Muscle of leg (tissue), 3 donors: ENCODE measurements at regions not wholly inside any gene's neighbourhood (a gene's known extent, or its start where the extent isn't known, plus 50 kb on each side); places are given as distances from the start of the nearest gene placed in this dataset.
A peak's percentile ranks its signal among the peaks of the same experiment; 100 is the strongest.

Source experiments
- DNase-seq: peaks from one replicate; pipeline ENCODE4 v3.0.0; 2013
- H3K27ac ChIP-seq: one replicate; pipeline ENCODE4 v1.5.1; 2013; ENCODE audit warnings: mild to moderate bottlenecking, low read length, control low read depth
- H3K27me3 ChIP-seq: one replicate; pipeline ENCODE4 v1.6.1; 2013; ENCODE audit warnings: low read length; ENCODE audit not compliant: control insufficient read depth, insufficient read depth
- H3K36me3 ChIP-seq: one replicate; pipeline ENCODE4 v1.6.1; 2013; ENCODE audit warnings: low read length; ENCODE audit not compliant: control insufficient read depth, insufficient read depth
- H3K4me1 ChIP-seq: one replicate; pipeline ENCODE4 v1.6.1; 2013; ENCODE audit warnings: low read length; ENCODE audit not compliant: control insufficient read depth, insufficient read depth
- H3K4me3 ChIP-seq: one replicate; pipeline ENCODE4 v1.5.1; 2013; ENCODE audit warnings: low read length, control low read depth
- H3K9me3 ChIP-seq: replicated peaks from 2 replicates; pipeline ENCODE4 v1.6.1; 2013; ENCODE audit warnings: low read depth, low read length; ENCODE audit not compliant: control insufficient read depth
- WGBS: methylation state at CpG from one replicate; pipeline ENCODE4 v1.1.5; 2013; ENCODE audit warnings: missing lambda C conversion rate; ENCODE audit not compliant: insufficient coverage; 5-methylcytosine and 5-hydroxymethylcytosine counted together

DNA sequence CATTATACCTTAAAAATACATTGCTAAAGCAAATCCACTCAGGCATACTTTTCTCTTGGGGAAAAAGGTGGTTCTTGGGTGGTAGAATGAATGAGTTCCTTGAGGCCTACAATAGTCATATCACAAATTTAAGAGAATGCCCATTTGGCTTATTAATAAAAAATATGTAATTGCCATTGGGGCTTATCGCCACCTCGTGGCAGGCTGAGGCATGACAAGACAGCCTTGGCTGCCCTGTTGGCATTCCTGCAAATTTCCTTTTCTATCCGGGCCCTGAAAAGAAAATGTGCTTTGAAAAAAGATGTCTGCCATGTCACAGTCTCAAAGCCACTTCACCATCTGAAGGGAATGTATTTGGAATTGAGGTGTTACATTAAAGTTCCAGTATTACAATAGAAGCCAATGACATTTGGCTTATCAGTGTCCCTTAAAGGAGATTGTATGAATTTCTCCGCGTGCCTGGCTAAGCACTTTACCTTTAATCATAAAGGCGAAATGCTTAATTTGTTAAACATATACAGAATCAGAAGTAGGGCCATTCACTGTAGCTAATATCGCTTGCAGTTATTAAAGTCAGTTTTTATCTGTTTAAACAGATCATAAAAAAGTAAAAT is 188.3 kb upstream of the ZFP64 start:
- H3K27me3 ChIP-seq, result no peaks in the 10 kb centered on the region
- no CpG with 5 or more reads among the region's 7 CpGs for WGBS
- no peaks in the 10 kb centered on the region for H3K4me1 ChIP-seq
- peak; percentile 32 for DNase-seq
- H3K9me3 ChIP-seq, result peaks cover 4% of the 10 kb centered on the region
- no peak overlapping the region for H3K27ac ChIP-seq
- no peaks in the 10 kb centered on the region for H3K36me3 ChIP-seq
- no peak overlapping the region for H3K4me3 ChIP-seq

DNA sequence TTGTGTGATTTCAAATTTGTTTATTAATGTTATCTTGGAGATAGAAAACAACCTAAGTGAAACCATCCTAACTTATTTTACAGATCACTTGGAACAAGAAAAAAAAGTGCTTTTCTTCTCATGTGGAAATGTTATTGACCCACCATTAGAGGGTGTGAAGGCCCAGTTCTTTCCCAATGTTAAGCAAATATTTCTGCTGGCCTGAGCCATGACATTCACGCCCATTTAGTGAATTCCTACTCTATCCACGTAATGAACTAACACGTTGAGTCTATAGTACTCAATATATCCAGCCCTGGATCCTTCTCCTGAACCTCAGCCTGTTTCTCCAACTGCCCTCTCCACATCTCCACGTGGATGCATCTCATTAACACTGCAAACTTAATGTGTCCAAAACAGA is 180.6 kb upstream of the ZFP64 start:
- Histone ChIP-seq H3K4me1 (no peaks in the 10 kb centered on the region), H3K36me3 (no peaks in the 10 kb centered on the region), H3K4me3 (no peak overlapping the region), H3K9me3 (no peaks in the 10 kb centered on the region), H3K27me3 (no peaks in the 10 kb centered on the region), H3K27ac (no peak overlapping the region)
- no peak for DNase-seq
- WGBS, result 54% methylated on average over 4 of the region's 4 CpGs

DNA sequence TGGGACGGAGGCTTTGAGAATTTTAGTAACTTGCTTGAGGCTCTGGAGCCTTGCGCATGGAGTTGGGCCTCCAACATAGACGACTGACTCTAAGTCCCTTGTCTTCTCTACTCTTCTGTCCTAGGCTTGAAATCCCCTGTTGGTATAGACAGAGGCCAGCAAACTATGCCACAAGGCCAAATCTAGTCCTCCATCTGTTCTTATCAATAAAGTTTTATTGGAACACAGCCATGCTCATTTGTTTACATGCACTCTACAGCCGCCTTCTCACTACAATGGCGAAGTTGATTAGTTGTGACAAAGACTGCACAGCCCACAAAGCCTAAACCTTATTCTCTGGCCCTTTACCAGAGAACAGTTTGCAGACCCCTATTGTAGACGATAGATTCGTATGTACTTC is 174.1 kb upstream of the ZFP64 start:
- 88% methylated on average over 2 of the region's 7 CpGs for WGBS
- Histone ChIP-seq H3K27me3 (no peaks in the 10 kb centered on the region), H3K4me3 (no peak overlapping the region), H3K36me3 (no peaks in the 10 kb centered on the region), H3K9me3 (no peaks in the 10 kb centered on the region), H3K27ac (no peak overlapping the region), H3K4me1 (no peaks in the 10 kb centered on the region)
- DNase-seq, result no peak

DNA sequence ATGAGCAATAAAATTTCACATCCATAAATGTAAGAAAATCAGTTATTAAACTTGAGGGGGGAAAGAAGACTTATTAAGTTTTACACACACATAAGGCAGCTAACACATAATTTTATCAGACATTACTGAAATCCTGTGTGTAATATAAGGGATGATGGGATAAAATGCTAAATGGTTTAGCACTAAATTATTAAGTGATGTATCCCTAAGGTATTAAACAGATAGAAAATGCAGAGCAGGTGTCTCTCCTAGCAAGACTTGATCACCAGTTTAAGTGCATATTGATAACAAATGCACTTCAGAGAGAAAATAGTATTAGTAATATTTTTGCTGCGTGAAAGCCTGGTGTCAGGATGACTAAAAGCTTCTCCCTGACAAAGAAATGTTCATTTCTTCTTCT is 172.8 kb upstream of the ZFP64 start:
- no peaks in the 10 kb centered on the region for H3K36me3 ChIP-seq
- no peaks in the 10 kb centered on the region for H3K9me3 ChIP-seq
- H3K4me3 ChIP-seq, result no peak overlapping the region
- no CpG with 5 or more reads among the region's 1 CpG for WGBS
- no peaks in the 10 kb centered on the region for H3K27me3 ChIP-seq
- H3K27ac ChIP-seq, result no peak overlapping the region
- DNase-seq, result no peak
- no peaks in the 10 kb centered on the region for H3K4me1 ChIP-seq

DNA sequence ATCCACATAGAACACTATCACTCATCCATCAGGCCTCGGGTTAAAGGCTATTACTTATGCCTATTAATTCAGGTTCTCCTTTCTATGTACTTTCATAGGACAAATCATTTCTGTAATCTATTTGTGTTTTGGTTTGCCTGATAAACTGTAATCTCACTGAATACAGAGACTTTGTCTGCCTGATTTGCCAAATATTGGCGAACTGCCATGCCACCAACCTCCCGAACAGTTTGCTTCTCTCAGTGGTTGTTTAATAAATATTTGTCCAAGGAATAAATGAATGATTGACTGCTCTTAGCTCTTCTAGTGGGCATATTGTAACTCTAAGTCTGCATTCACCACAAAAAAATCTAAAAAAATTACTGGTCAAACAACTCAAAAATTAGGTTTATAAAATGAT is 170.1 kb upstream of the ZFP64 start:
- H3K4me1 ChIP-seq, result no peaks in the 10 kb centered on the region
- WGBS, result no CpG with 5 or more reads among the region's 3 CpGs
- no peak overlapping the region for H3K4me3 ChIP-seq
- H3K36me3 ChIP-seq, result no peaks in the 10 kb centered on the region
- H3K9me3 ChIP-seq, result no peaks in the 10 kb centered on the region
- no peak for DNase-seq
- H3K27me3 ChIP-seq, result no peaks in the 10 kb centered on the region
- H3K27ac ChIP-seq, result no peak overlapping the region

DNA sequence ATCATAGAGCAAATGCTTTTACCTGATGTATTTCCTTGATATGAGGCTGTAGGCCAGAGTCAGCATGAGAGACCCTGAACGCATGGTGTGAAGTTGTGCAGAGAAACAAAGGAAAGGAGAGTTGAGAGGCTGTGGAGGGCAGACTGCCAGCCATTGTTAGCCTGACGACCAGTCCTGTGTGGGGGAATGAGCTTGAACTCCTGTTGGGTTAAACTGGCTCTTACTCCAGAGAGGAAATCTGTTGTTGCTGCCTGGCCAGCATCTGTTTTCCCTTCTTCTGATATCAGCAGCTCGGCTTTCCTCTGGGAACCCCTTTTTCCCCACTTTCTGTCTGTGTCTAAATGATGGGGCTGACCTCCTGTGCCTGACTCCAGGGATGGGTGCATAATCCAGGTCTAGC is 158.2 kb upstream of the ZFP64 start:
- no peak overlapping the region for H3K4me3 ChIP-seq
- DNase-seq, result peak; percentile 18
- no peaks in the 10 kb centered on the region for H3K9me3 ChIP-seq
- no peaks in the 10 kb centered on the region for H3K4me1 ChIP-seq
- H3K27ac ChIP-seq, result no peak overlapping the region
- no peaks in the 10 kb centered on the region for H3K27me3 ChIP-seq
- 50% methylated on average over 3 of the region's 3 CpGs for WGBS
- no peaks in the 10 kb centered on the region for H3K36me3 ChIP-seq

DNA sequence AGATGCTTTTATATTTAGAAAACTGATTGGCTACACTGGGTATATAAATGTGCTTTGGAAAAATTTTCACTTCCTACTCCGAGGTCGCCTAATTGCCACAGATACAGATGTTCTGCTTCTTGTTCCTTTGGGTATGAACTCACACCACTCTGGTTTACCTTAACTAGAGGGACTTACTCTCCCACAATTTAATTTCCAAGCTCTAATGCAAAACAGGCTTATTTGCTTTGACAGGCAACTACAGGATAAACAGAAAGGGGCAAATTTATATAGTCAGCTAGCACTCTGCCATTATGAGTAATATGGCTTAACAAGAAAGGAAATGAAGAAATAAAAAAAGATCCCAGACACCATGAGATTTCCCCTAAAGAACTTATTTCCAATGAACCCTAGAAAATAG is 156.9 kb upstream of the ZFP64 start:
- Histone ChIP-seq H3K4me3 (no peak overlapping the region), H3K4me1 (no peaks in the 10 kb centered on the region), H3K36me3 (no peaks in the 10 kb centered on the region), H3K27ac (no peak overlapping the region), H3K9me3 (no peaks in the 10 kb centered on the region), H3K27me3 (no peaks in the 10 kb centered on the region)
- 64% methylated on average over 2 of the region's 2 CpGs for WGBS
- no peak for DNase-seq

DNA sequence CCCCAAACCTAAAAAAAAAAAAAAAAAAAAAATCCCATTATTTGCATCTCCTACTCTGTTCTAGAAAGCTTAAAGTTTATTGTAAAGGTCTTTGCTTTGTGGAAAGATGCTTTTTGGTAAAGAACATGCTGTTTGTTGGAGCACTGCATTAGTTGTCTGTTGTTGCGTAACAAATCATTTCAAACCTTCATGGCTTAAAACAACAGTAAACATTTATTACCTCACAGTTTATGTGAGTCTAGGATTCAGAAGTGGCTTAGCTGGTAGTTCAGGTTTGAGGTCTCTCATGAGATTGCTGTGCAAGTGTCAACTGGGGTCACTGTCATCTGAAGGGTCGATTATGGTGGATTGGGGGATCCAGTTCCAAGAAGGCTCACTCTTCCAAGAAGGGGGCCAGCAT is 155.2 kb upstream of the ZFP64 start:
- 100% methylated on average over 1 of the region's 2 CpGs for WGBS
- H3K27me3 ChIP-seq, result no peaks in the 10 kb centered on the region
- no peaks in the 10 kb centered on the region for H3K4me1 ChIP-seq

DNA sequence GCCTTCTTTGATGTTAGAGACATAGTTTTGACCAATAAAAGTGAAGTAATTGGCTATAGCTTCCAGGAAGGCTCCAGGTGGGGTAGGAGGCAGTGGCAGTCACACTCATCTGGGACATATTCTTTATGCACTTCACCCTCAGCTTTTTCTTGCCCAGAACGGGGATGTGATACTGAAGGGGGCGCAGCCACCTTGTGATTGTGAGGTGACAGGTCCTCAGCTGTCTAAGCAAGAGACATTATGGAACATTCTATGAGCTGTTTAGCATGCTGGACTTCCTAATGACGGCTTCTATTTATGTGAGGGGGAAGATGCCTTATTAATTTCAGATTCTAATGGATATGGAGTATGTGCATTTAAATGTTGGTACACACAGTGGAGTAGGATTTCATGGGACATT is 151.3 kb upstream of the ZFP64 start:
- 94% methylated on average over 3 of the region's 3 CpGs for WGBS
- Histone ChIP-seq H3K27ac (no peak overlapping the region), H3K9me3 (no peaks in the 10 kb centered on the region), H3K27me3 (no peaks in the 10 kb centered on the region), H3K36me3 (no peaks in the 10 kb centered on the region), H3K4me1 (no peaks in the 10 kb centered on the region), H3K4me3 (no peak overlapping the region)
- no peak for DNase-seq

More for the DNA sequence above, 155.2 kb upstream of the ZFP64 start:
- H3K27ac ChIP-seq, result no peak overlapping the region
- no peak for DNase-seq
- no peaks in the 10 kb centered on the region for H3K36me3 ChIP-seq
- no peaks in the 10 kb centered on the region for H3K9me3 ChIP-seq
- no peak overlapping the region for H3K4me3 ChIP-seq

DNA sequence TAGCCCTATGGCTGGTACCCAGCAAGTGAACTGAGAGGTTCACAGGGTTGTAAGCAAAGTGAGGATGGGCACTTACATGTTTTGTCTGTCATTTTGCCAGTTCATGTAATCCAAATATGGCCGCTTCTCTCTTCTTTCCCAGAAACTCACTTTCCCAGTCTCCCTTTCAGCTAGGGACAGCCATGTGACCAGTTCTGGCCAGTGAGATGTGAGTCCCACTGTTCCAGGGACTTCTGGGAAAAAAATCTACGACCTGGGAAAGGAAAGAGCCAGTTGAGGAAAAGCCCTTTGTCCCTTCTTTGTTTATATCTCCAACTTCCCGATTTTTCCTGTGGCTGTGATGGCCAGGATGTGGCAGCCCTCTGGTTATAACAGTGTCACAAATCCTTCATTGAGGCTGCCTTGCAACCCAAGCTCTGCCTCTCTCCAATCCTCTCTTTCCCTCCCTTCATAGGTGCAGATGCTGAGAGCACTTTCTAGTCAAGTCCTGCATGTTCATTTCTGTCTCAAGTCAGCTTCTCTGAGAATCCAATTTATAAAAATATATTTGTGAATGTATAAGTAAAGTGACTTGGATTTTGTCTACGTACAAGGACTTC is 148.6 kb upstream of the ZFP64 start:
- 80% methylated on average over 2 of the region's 4 CpGs for WGBS
- Histone ChIP-seq H3K36me3 (no peaks in the 10 kb centered on the region), H3K4me1 (no peaks in the 10 kb centered on the region), H3K27me3 (no peaks in the 10 kb centered on the region), H3K4me3 (no peak overlapping the region), H3K27ac (no peak overlapping the region), H3K9me3 (no peaks in the 10 kb centered on the region)
- no peak for DNase-seq
